Colonic mucosa (tissue), 4 donors: ENCODE measurements at regions not wholly inside any gene's neighbourhood (a gene's known extent, or its start where the extent isn't known, plus 50 kb on each side); places are given as distances from the start of the nearest gene placed in this dataset.

Experiments used
- DNase-seq: peaks from one replicate; pipeline ENCODE4 v3.0.0-alpha.2; 2020
- H3K27ac ChIP-seq: fragments of 200-600 bp; one replicate; pipeline ENCODE4 v1.8.0; 2021
- H3K27me3 ChIP-seq: fragments of 200-600 bp; one replicate; pipeline ENCODE4 v1.8.0; 2021
- H3K36me3 ChIP-seq: fragments of 200-600 bp; one replicate; pipeline ENCODE4 v1.8.0; 2021
- H3K4me1 ChIP-seq: fragments of 200-600 bp; one replicate; pipeline ENCODE4 v1.8.0; 2021; ENCODE audit warnings: mild to moderate bottlenecking
- H3K4me3 ChIP-seq: fragments of 200-600 bp; one replicate; pipeline ENCODE4 v1.8.0; 2021
- H3K9ac ChIP-seq, 2 donors: one replicate each; pipeline ENCODE4 v1.7.0; 2013; ENCODE audit warnings: control low read depth in 2 of 2, low read depth in 2 of 2, low read length in 2 of 2
- H3K9me3 ChIP-seq: fragments of 200-600 bp; one replicate; pipeline ENCODE4 v1.8.0; 2021
- CTCF ChIP-seq: fragments of 200-600 bp; IDR thresholded peaks from one replicate; pipeline ENCODE4 v1.8.0; 2022; ENCODE audit warnings: antibody characterized with exemption, mild to moderate bottlenecking
- intact Hi-C: fragments of 100-400 bp; cut with DNase I; formaldehyde crosslinking; loops from one replicate; pipeline ENCODE4 v1.14.1; 2022
- donor health status: healthy.
- donor health status: DM: no; HTN: no; CAD: no.
- donor health status: DM: no; HTN: no; CAD: no.

GRCh38 chr6:6737671-6738070, 149.2 kb downstream of the LY86 start:
- no peaks in the 10 kb centered on the region for H3K4me1 ChIP-seq
- no peak for DNase-seq
- H3K27ac ChIP-seq = no peak overlapping the region
- H3K27me3 ChIP-seq = no peaks in the 10 kb centered on the region
- no peak overlapping the region for H3K4me3 ChIP-seq
- intact Hi-C loops = no loop called here
- TF ChIP-seq CTCF = no peak
- H3K9ac ChIP-seq = no peak overlapping the region
- no peaks in the 10 kb centered on the region for H3K36me3 ChIP-seq
- H3K9me3 ChIP-seq = no peaks in the 10 kb centered on the region

- TF ChIP-seq CTCF = no peak
- intact Hi-C loops = no loop called here
- no peaks in the 10 kb centered on the region for H3K4me1 ChIP-seq
These were observed 149.6 kb downstream of the LY86 start for GRCh38 chr6:6738108-6738507.

GRCh38 chr6:6738922-6739716, 150.6 kb downstream of the LY86 start:
- Histone ChIP-seq H3K4me1 (no peaks in the 10 kb centered on the region), H3K27me3 (no peaks in the 10 kb centered on the region), H3K36me3 (no peaks in the 10 kb centered on the region), H3K9me3 (no peaks in the 10 kb centered on the region), H3K9ac (no peak overlapping the region), H3K27ac (no peak overlapping the region), H3K4me3 (no peak overlapping the region)
- intact Hi-C loops = no loop called here
- TF ChIP-seq CTCF = no peak
- DNase-seq = no peak

More at GRCh38 chr6:6738108-6738507, 149.6 kb downstream of the LY86 start:
- Histone ChIP-seq H3K27ac (no peak overlapping the region), H3K27me3 (no peaks in the 10 kb centered on the region), H3K9ac (no peak overlapping the region), H3K36me3 (no peaks in the 10 kb centered on the region), H3K4me3 (no peak overlapping the region), H3K9me3 (no peaks in the 10 kb centered on the region)
- DNase-seq = no peak

GRCh38 chr6:6740595-6740994, 152.1 kb downstream of the LY86 start:
- Histone ChIP-seq H3K9ac (no peak overlapping the region), H3K27ac (no peak overlapping the region), H3K36me3 (no peaks in the 10 kb centered on the region), H3K4me3 (no peak overlapping the region), H3K27me3 (no peaks in the 10 kb centered on the region), H3K9me3 (no peaks in the 10 kb centered on the region), H3K4me1 (no peaks in the 10 kb centered on the region)
- intact Hi-C loops = no loop called here
- no peak for DNase-seq
- no peak for TF ChIP-seq CTCF

- TF ChIP-seq CTCF = no peak
- Histone ChIP-seq H3K9ac (no peak overlapping the region), H3K4me1 (no peaks in the 10 kb centered on the region), H3K4me3 (no peak overlapping the region), H3K27me3 (no peaks in the 10 kb centered on the region), H3K9me3 (no peaks in the 10 kb centered on the region), H3K27ac (no peak overlapping the region), H3K36me3 (no peaks in the 10 kb centered on the region)
- intact Hi-C loops = no loop called here
- no peak for DNase-seq
These were observed 152.7 kb downstream of the LY86 start for GRCh38 chr6:6741264-6741663.
